ENCODE measurements at regions not wholly inside any gene's neighbourhood (a gene's known extent, or its start where the extent isn't known, plus 50 kb on each side); places are given as distances from the start of the nearest gene placed in this dataset.
"Not testable (repeated sequence)": the region's sequence is repeated elsewhere in the genome, so short reads cannot be mapped to it uniquely, and the experiment has no call there.

GRCh38 chr4:15198070-15198727 lies 195.9 kb downstream of the CPEB2 start:
- in situ Hi-C loops (cut with HindIII; ENCODE audit: low pct_unique_long_range_greater_than_20kb, low sequenced_read_pairs) = no loop called here
- DNase-seq (ENCODE audit: low read depth, low spot score) = no peak

DNA sequence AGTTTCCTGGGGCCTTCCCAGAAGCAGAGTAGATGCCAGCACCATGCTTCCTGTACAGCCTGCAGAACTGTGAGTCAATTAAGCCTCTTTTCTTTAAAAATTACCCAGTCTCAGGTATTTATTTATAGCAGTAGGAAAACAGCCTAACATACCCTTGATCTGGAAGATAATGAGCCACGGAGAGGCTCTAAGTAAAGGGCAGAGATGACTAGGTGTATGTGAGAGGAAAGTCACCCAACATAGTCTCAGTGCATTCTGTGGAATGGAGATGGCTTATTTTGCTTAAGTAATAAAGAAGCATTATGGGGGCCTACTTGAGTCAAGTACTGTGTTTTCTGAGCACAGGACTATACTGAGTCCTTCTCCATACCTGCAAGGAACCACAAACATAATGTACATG lies 199.5 kb downstream of the CPEB2 start:
- in situ Hi-C loops (cut with HindIII; ENCODE audit: low pct_unique_long_range_greater_than_20kb, low sequenced_read_pairs) = no loop called here
- no peak for DNase-seq (ENCODE audit: low read depth, low spot score)

DNA sequence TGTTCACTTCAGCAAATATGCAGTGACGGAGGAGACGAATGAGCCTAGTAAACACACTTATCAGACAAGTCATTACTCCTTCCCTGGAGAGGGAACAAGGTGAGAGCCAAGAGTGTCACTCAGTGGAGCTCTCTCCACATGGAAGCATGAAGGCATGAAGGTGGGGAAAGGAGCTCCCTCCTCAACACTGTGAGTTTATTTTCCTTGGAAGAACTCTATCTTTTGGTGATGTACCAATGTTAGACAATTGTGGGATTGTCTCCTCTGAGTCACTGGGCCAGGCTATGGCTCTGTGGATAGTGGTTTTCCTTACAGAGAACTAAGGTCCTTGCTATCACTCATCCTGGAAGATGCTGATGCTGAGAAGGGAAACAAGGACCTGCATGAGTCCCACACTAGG lies 200.2 kb downstream of the CPEB2 start:
- in situ Hi-C loops (cut with HindIII; ENCODE audit: low pct_unique_long_range_greater_than_20kb, low sequenced_read_pairs) = no loop called here

GRCh38 chr4:15206526-15206925 lies 204.2 kb downstream of the CPEB2 start:
- DNase-seq (ENCODE audit: low read depth, low spot score); in situ Hi-C loops (cut with HindIII; ENCODE audit: low pct_unique_long_range_greater_than_20kb, low sequenced_read_pairs): not testable (repeated sequence)

More for the DNA sequence above, 200.2 kb downstream of the CPEB2 start:
- no peak for DNase-seq (ENCODE audit: low read depth, low spot score)

- in situ Hi-C loops (cut with HindIII; ENCODE audit: low pct_unique_long_range_greater_than_20kb, low sequenced_read_pairs) = no loop called here
- no peak for DNase-seq (ENCODE audit: low read depth, low spot score)
These were observed 211.2 kb downstream of the CPEB2 start for GRCh38 chr4:15213302-15213970.

GRCh38 chr4:15215109-15215508 lies 212.7 kb upstream of the C1QTNF7 start:
- no peak for DNase-seq (ENCODE audit: low read depth, low spot score)
- in situ Hi-C loops (cut with HindIII; ENCODE audit: low pct_unique_long_range_greater_than_20kb, low sequenced_read_pairs) = no loop called here

DNA sequence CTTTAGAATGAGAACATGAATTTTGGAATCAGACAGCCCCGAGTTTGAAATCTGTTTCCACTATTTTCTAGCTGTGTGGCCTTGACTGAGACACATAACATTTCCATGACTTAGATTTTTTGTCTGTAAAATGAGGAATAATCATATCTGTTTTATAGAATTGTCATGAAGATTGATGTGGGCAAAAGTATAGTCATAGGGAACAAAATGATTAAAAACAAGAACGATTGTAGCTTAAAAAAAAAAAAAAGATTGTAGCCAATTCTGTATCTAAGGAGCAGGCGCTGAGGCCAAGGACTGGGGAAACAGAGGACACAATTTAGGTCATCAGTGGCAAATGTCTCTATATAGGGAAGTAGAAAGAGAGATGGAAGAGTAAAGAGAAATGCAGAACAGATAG lies 201.6 kb upstream of the C1QTNF7 start:
- in situ Hi-C loops (cut with HindIII; ENCODE audit: low pct_unique_long_range_greater_than_20kb, low sequenced_read_pairs) = no loop called here
- no peak for DNase-seq (ENCODE audit: low read depth, low spot score)

- in situ Hi-C loops (cut with HindIII; ENCODE audit: low pct_unique_long_range_greater_than_20kb, low sequenced_read_pairs) = no loop called here
- peak; percentile 86 for DNase-seq (ENCODE audit: low read depth, low spot score)
These were observed 196.4 kb upstream of the C1QTNF7 start for GRCh38 chr4:15231265-15232091.

GRCh38 chr4:15232366-15233263 lies 195.2 kb upstream of the C1QTNF7 start:
- in situ Hi-C loops (cut with HindIII; ENCODE audit: low pct_unique_long_range_greater_than_20kb, low sequenced_read_pairs) = no loop called here
- DNase-seq (ENCODE audit: low read depth, low spot score) = peak; percentile 20

GRCh38 chr4:15233264-15233597 lies 194.6 kb upstream of the C1QTNF7 start:
- in situ Hi-C loops (cut with HindIII; ENCODE audit: low pct_unique_long_range_greater_than_20kb, low sequenced_read_pairs) = no loop called here
- DNase-seq (ENCODE audit: low read depth, low spot score) = no peak

- in situ Hi-C loops (cut with HindIII; ENCODE audit: low pct_unique_long_range_greater_than_20kb, low sequenced_read_pairs) = no loop called here
These were observed 194.2 kb upstream of the C1QTNF7 start for GRCh38 chr4:15233626-15234025.

DNA sequence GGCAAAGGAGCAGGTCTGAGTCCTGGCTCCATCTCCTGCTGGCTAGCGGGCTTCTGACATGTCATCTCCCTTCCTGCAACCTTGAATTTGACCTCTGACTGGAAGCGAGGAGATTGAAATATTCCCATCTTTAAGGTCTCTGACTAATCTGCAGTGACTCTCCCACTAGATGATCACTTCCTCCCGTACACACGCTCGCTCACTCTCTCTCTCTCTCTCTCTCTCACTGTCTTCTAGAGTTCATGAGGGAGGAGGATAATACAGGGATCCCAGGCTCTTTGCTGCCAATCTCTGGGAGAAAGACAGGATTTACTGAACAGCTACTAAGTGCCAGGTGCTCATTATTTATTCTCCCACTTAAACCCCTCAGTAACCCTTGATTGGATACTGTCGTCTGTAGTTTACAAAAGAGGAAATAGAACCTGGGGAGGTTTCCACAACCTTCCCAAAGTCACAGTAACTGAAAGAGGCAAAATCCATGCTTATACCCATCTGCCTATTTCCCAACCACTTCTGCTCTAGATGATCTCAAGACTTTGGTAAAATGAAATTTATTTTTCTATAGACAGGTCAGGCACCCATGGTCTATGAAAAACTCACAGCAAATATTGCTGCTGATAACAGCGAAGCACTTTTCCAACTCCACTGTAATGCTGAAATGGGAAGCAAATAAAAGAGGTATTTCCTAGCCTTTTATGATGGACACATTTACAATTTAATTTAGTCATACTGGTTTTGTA lies 193.5 kb upstream of the C1QTNF7 start:
- in situ Hi-C loops (cut with HindIII; ENCODE audit: low pct_unique_long_range_greater_than_20kb, low sequenced_read_pairs) = no loop called here
- DNase-seq (ENCODE audit: low read depth, low spot score) = no peak

More at GRCh38 chr4:15233626-15234025, 194.2 kb upstream of the C1QTNF7 start:
- no peak for DNase-seq (ENCODE audit: low read depth, low spot score)

- DNase-seq (ENCODE audit: low read depth, low spot score) = no peak
- in situ Hi-C loops (cut with HindIII; ENCODE audit: low pct_unique_long_range_greater_than_20kb, low sequenced_read_pairs) = no loop called here
These were observed 193.0 kb upstream of the C1QTNF7 start for GRCh38 chr4:15234856-15235126.

- no peak for DNase-seq (ENCODE audit: low read depth, low spot score)
- in situ Hi-C loops (cut with HindIII; ENCODE audit: low pct_unique_long_range_greater_than_20kb, low sequenced_read_pairs) = no loop called here
These were observed 192.7 kb upstream of the C1QTNF7 start for GRCh38 chr4:15235135-15235534.

GRCh38 chr4:15237648-15238230 lies 190.1 kb upstream of the C1QTNF7 start:
- DNase-seq (ENCODE audit: low read depth, low spot score) = no peak
- in situ Hi-C loops (cut with HindIII; ENCODE audit: low pct_unique_long_range_greater_than_20kb, low sequenced_read_pairs) = no loop called here

DNA sequence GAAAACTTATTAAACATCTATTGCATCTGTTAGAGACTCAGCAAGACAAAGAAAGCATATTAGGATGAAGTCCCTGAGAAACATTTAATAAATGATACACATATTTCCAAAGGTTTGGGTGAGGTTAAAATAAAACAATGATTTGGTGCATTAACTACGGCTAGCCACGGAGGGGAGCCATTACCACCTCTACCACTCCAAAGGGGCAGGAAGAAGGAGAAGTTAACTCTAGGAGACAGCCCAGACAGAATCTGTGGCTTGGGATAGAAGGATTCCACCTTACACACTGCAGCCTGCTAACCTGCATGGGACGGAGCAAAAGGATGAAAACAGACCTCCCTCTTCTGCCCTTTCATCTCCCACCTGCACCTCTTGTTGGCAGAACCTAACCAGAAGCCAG lies 189.1 kb upstream of the C1QTNF7 start:
- in situ Hi-C loops (cut with HindIII; ENCODE audit: low pct_unique_long_range_greater_than_20kb, low sequenced_read_pairs) = no loop called here
- peak; percentile 69 for DNase-seq (ENCODE audit: low read depth, low spot score)

- no peak for DNase-seq (ENCODE audit: low read depth, low spot score)
- in situ Hi-C loops (cut with HindIII; ENCODE audit: low pct_unique_long_range_greater_than_20kb, low sequenced_read_pairs) = no loop called here
These were observed 188.0 kb upstream of the C1QTNF7 start for GRCh38 chr4:15239866-15240265.
